Stomach (tissue), 4 donors: ENCODE measurements at regions not wholly inside any gene's neighbourhood (a gene's known extent, or its start where the extent isn't known, plus 50 kb on each side); places are given as distances from the start of the nearest gene placed in this dataset.

ENCODE experiments used
- CTCF ChIP-seq, 7 experiments: fragments of 450-650 bp in 4 of 7; fragments of 200-600 bp in 3 of 7; sonication (generic) in 3 of 7; IDR thresholded peaks; one replicate each; pipeline ENCODE4 v1.5.1; 2016 to 2019; ENCODE audit warnings: antibody characterized with exemption in 7 of 7, control low read depth in 2 of 7, mild to moderate bottlenecking in 1 of 7
- EP300 ChIP-seq: sonication (generic); formaldehyde crosslinking; IDR thresholded peaks from one replicate; pipeline ENCODE4 v1.6.1; 2017; ENCODE audit warnings: antibody characterized with exemption
- POLR2A ChIP-seq, 4 donors: fragments of 450-650 bp; IDR thresholded peaks; one replicate each; pipeline ENCODE4 v1.6.1; 2016; ENCODE audit warnings: antibody characterized with exemption in 4 of 4, control low read depth in 2 of 4, mild to moderate bottlenecking in 1 of 4, moderate library complexity in 1 of 4
- POLR2AphosphoS5 ChIP-seq, 3 donors: sonication (generic); formaldehyde crosslinking; IDR thresholded peaks; one replicate each; pipeline ENCODE4 v1.6.1; 2016; ENCODE audit warnings: antibody characterized with exemption in 3 of 3

- TF ChIP-seq CTCF (IDR thresholded peaks at IDR 0.05) (no peak), POLR2AphosphoS5 (IDR thresholded peaks at IDR 0.05) (no peak), EP300 (no peak), POLR2A (IDR thresholded peaks at IDR 0.05) (no peak)
Measured at GRCh38 chr3:164470471-164470870, 607.8 kb downstream of the SI start.
